Hepatocyte (in vitro differentiated cells): ENCODE measurements at regions not wholly inside any gene's neighbourhood (a gene's known extent, or its start where the extent isn't known, plus 50 kb on each side); places are given as distances from the start of the nearest gene placed in this dataset.

Experiments
- DNase-seq: peaks from one replicate; pipeline ENCODE4 v3.0.0-alpha.2; 2016; ENCODE audit warnings: low spot score
- H2AFZ ChIP-seq: fragments of 200-600 bp; sonication (generic); 2 replicates; pipeline ENCODE4 v1.6.0; 2016; ENCODE audit warnings: antibody characterized with exemption, mild to moderate bottlenecking
- H3K27ac ChIP-seq: fragments of 200-600 bp; sonication (generic); 2 replicates; pipeline ENCODE4 v1.5.1; 2016; ENCODE audit warnings: mild to moderate bottlenecking
- H3K27me3 ChIP-seq: fragments of 200-600 bp; sonication (generic); 2 replicates; pipeline ENCODE4 v1.6.1; 2016
- H3K36me3 ChIP-seq: fragments of 200-600 bp; sonication (generic); replicated peaks from 2 replicates; pipeline ENCODE4 v1.5.1; 2016; ENCODE audit warnings: low read depth; ENCODE audit not compliant: insufficient read depth
- H3K4me1 ChIP-seq: fragments of 200-600 bp; sonication (generic); 2 replicates; pipeline ENCODE4 v1.5.1; 2016; ENCODE audit warnings: mild to moderate bottlenecking, moderate library complexity; ENCODE audit not compliant: insufficient read depth
- H3K4me2 ChIP-seq: fragments of 200-600 bp; sonication (generic); 2 replicates; pipeline ENCODE4 v1.6.0; 2016
- H3K4me3 ChIP-seq: fragments of 200-600 bp; sonication (generic); 2 replicates; pipeline ENCODE4 v1.5.1; 2016; ENCODE audit warnings: mild to moderate bottlenecking
- H3K79me2 ChIP-seq: fragments of 200-600 bp; sonication (generic); 2 replicates; pipeline ENCODE4 v1.6.0; 2017; ENCODE audit warnings: mild to moderate bottlenecking
- H3K9me2 ChIP-seq: fragments of 200-600 bp; sonication (generic); replicated peaks from 2 replicates; pipeline ENCODE4 v1.6.0; 2017; ENCODE audit warnings: mild to moderate bottlenecking; ENCODE audit not compliant: insufficient read depth
- H3K9me3 ChIP-seq: fragments of 200-600 bp; sonication (generic); 2 replicates; pipeline ENCODE4 v1.5.1; 2016; ENCODE audit warnings: low read depth, mild to moderate bottlenecking
- H4K20me1 ChIP-seq: fragments of 200-600 bp; sonication (generic); 2 replicates; pipeline ENCODE4 v1.6.0; 2016; ENCODE audit warnings: mild to moderate bottlenecking; ENCODE audit not compliant: insufficient read depth, poor library complexity, severe bottlenecking
- CTCF ChIP-seq: fragments of 200-600 bp; sonication (generic); IDR thresholded peaks from 2 replicates; pipeline ENCODE4 v1.5.1; 2016; ENCODE audit warnings: antibody characterized with exemption, mild to moderate bottlenecking; ENCODE audit not compliant: poor library complexity
- EZH2 ChIP-seq: fragments of 200-600 bp; sonication (generic); IDR thresholded peaks from 2 replicates; pipeline ENCODE4 v1.6.1; 2016; ENCODE audit warnings: antibody characterized with exemption, mild to moderate bottlenecking, borderline replicate concordance
- EZH2phosphoT487 ChIP-seq: fragments of 200-600 bp; sonication (generic); IDR thresholded peaks from one replicate; pipeline ENCODE4 v1.6.1; 2018; ENCODE audit warnings: antibody characterized with exemption, mild to moderate bottlenecking, low read depth, moderate library complexity; ENCODE audit not compliant: unreplicated experiment, severe bottlenecking
- WGBS: methylation state at CpG from one replicate; pipeline ENCODE4 v1.1.6; 2016; ENCODE audit warnings: low lambda C conversion rate; ENCODE audit errors: missing lambda C conversion rate; 5-methylcytosine and 5-hydroxymethylcytosine counted together

- no peak overlapping the region for H3K4me2 ChIP-seq
- no peaks in the 10 kb centered on the region for H3K9me3 ChIP-seq
- no peak for DNase-seq
- no peaks in the 10 kb centered on the region for H3K79me2 ChIP-seq
- H3K27ac ChIP-seq, result no peak overlapping the region
- WGBS, result 91% methylated on average over 1 of the region's 1 CpG
- no peaks in the 10 kb centered on the region for H3K36me3 ChIP-seq
- no peak overlapping the region for H2AFZ ChIP-seq
- H3K4me3 ChIP-seq, result no peak overlapping the region
- TF ChIP-seq EZH2, result no peak
- TF ChIP-seq CTCF, result no peak
- TF ChIP-seq EZH2phosphoT487, result no peak
- no peaks in the 10 kb centered on the region for H3K9me2 ChIP-seq
- no peaks in the 10 kb centered on the region for H4K20me1 ChIP-seq
- no peaks in the 10 kb centered on the region for H3K4me1 ChIP-seq
- H3K27me3 ChIP-seq, result no peaks in the 10 kb centered on the region
Observed at GRCh38 chr7:46035166-46035565, 114.1 kb upstream of the IGFBP3 start.

GRCh38 chr7:46034056-46034768, 113.1 kb upstream of the IGFBP3 start:
- Histone ChIP-seq H3K4me3 (no peak overlapping the region), H3K79me2 (no peaks in the 10 kb centered on the region), H3K9me2 (no peaks in the 10 kb centered on the region), H4K20me1 (no peaks in the 10 kb centered on the region), H3K9me3 (no peaks in the 10 kb centered on the region), H3K27me3 (no peaks in the 10 kb centered on the region), H3K36me3 (no peaks in the 10 kb centered on the region), H2AFZ (no peak overlapping the region), H3K27ac (no peak overlapping the region), H3K4me1 (no peaks in the 10 kb centered on the region), H3K4me2 (no peak overlapping the region)
- no peak for DNase-seq
- TF ChIP-seq EZH2 (no peak), CTCF (no peak), EZH2phosphoT487 (no peak)
- WGBS, result 76% methylated on average over 5 of the region's 5 CpGs

- Histone ChIP-seq H3K79me2 (no peaks in the 10 kb centered on the region), H3K4me3 (no peak overlapping the region), H3K9me2 (no peaks in the 10 kb centered on the region), H2AFZ (no peak overlapping the region), H3K27me3 (no peaks in the 10 kb centered on the region), H3K4me2 (no peak overlapping the region), H3K4me1 (no peaks in the 10 kb centered on the region), H3K36me3 (no peaks in the 10 kb centered on the region), H4K20me1 (no peaks in the 10 kb centered on the region), H3K9me3 (no peaks in the 10 kb centered on the region), H3K27ac (no peak overlapping the region)
- 91% methylated on average over 6 of the region's 6 CpGs for WGBS
- no peak for DNase-seq
- TF ChIP-seq CTCF (no peak), EZH2phosphoT487 (no peak), EZH2 (no peak)
Observed at GRCh38 chr7:46033592-46033991, 112.5 kb upstream of the IGFBP3 start.
